ENCODE measurements at regions not wholly inside any gene's neighbourhood (a gene's known extent, or its start where the extent isn't known, plus 50 kb on each side); places are given as distances from the start of the nearest gene placed in this dataset.
"Not testable (repeated sequence)": the region's sequence is repeated elsewhere in the genome, so short reads cannot be mapped to it uniquely, and the experiment has no call there.

- no peak for DNase-seq (ENCODE audit: low read depth)
These were observed 148.5 kb downstream of the TENT5C start for GRCh38 chr1:117754061-117754969.

DNA sequence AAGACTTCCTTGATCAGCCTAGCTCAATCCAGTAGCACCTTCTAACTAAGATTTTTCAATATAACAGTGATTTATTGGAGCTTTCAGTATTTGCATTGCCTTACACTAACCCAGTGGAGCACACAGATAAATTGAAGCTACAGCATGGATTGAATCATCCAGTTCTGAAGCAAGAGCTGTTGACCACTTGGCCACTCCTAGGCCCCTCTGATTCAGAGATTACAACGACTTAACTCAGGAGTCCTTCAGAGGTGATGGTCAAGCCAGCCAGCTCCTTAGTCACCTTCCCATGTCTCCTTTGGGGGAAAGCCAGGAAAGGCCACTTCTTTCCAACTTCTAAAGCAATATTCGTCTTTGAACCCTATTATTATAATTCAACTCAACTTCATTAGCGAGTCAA lies 151.8 kb downstream of the TENT5C start:
- DNase-seq (ENCODE audit: low read depth), result no peak

DNA sequence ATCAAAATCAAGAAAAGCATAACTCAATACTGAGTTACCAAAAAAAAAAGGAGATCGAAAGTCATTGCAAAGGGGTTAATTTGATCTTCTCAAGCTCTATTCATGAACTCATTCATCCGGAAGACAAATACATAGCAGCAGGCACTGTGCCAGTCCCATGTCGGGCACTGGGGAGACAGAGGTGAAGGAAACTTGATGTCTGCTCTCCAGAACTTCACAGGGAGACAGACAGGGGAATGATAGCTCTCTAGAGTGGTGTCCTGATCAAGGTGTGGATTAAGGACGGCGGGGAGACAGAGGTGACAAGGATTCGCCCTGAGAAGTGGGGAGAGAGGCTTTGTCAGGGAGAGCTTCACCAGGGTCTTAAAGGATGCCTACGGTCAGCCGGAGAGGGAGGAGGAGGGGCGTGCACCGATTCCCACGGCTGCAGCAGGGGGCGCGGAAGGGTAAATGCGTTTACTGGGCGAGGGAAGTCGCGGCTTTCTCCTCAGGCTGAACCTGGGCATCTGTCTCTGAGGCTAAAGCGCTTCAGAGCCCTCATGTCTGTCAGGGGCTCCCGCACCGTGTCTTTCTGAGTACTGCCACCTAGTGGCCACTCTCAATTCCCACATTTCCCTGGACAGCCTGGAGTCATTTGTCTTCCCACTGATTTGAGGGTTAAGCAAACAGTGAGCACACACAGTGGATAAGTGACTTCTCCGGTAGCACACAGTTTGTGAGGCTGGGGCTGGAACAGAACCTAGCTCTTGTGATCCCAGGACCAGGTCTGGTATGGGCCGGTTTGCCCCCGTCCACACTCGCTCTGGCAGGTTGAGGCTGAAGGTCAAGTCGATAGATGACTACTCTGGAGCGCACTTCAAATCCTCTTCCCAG lies 152.8 kb downstream of the TENT5C start:
- DNase-seq (ENCODE audit: low read depth), result peak; percentile 45

DNA sequence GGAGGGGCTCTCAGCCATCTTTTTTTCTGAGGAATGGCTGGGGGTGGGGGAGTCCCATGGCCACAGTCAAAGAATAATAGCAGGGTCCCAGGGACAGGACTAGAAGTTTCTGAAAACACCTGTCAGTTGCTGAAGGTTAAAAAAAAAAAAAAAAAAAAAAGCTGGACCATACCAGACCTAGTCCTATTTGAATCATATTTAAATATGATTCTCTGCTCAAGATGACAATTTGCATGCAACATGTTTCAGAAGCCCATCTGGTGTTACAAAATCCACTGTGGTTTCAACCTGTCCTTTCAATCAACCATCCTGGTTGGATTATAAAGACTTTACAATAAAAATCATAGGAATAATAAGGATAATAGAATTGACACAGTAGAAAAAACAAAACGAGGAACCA lies 153.7 kb downstream of the TENT5C start:
- DNase-seq (ENCODE audit: low read depth), result no peak

- DNase-seq (ENCODE audit: low read depth), result no peak
These were observed 154.2 kb downstream of the TENT5C start for GRCh38 chr1:117760069-117760468.

GRCh38 chr1:117760485-117760884 lies 154.6 kb downstream of the TENT5C start:
- no peak for DNase-seq (ENCODE audit: low read depth)

DNA sequence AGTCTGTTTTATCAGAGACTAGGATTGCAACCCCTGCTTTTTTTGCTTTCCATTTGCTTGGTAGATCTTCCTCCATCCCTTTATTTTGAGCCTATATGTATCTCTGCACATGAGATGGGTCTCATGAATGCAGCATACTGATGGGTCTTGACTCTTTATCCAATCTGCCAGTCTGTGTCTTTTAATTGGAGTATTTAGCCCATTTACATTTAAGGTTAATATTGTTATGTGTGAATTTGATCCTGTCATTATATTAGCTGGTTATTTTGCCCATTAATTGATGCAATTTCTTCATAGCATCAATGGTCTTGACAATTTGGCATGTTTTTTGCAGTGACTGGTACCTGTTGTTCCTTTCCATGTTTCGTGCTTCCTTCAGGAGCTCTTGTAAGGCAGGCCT lies 161.7 kb downstream of the GDAP2 start:
- DNase-seq (ENCODE audit: low read depth), result not testable (repeated sequence)

DNA sequence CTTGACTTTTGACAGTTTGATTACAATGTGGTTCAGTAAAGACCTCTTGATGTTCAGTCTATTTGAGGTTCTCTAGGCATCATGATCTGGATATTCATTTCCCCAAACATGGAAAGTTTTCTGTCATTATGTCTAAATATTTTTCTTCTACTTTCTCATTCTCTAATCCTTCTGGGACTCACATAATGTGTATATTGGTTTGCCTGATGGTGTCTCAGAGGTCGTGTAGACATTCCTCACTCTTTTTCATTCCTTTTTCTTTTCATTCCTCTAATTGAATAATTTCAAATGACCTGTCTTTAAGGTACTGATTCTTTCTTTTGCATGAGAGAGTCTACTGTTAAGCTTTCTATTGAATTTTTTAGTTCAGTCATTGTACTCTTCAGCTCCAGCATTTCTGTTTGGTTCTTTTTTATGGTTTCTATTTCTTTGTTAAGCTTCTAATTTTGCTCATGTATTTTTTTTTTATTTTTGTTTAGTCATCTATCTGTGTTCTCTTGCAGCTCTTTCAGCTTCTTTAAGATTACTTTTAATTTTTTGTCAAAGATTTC lies 158.4 kb downstream of the GDAP2 start:
- no peak for DNase-seq (ENCODE audit: low read depth)

DNA sequence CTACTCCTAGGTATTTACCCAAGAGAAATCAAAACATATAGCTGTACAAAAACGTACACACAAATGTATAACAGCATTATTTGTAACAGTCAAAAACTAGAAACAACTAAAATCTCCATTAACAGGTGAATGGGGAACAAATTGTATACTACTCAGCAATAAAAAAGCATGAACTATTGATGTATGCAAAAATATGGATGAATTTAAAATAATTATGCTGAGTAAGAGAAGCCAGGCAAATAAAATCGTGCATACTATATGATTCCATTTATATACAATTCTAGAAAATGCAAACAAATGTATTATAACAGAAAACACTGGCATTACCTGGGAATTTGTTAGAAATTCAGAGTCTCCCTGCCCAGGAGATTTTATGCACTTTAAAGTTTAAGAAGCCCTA lies 150.1 kb downstream of the GDAP2 start:
- no peak for DNase-seq (ENCODE audit: low read depth)

DNA sequence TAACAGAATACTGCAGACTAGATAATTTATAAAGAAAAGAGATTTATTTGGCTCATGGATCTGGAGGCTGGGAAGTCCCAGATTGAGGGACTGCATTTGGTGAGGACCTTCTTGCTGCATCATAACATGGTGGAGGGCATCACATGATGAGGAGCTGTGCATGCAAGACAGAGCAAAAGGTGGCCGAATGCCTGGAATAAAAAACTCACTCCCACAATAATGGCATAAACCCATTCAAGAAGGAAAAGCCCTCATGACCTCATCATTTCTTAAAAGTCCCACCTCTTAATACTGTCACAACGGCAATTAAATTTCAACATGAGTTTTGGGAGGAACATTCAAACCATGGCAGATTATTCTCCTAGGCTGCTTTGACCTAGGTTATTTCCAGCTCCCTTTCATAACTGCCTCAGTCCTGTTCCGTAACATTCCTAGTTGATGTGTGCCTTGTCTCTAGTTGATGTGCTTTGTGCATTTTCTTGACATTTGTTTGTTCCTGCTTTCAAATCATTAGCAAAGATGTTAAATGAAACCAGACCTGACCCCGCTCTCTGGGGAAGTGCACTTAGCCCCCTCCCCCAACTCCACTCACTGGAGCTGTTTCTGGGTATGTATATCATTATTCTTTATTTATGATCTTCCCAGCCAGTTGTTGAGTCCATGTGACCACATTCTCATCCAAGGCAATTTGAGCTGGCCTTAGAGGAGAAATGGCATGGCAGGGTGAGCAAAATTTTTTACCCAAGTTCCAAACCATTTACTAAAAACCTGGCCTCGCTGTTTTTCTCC lies 148.5 kb downstream of the GDAP2 start:
- DNase-seq (ENCODE audit: low read depth), result no peak

GRCh38 chr1:117782056-117782455 lies 147.4 kb downstream of the GDAP2 start:
- DNase-seq (ENCODE audit: low read depth), result no peak

- no peak for DNase-seq (ENCODE audit: low read depth)
These were observed 145.6 kb downstream of the GDAP2 start for GRCh38 chr1:117783606-117784396.

- DNase-seq (ENCODE audit: low read depth), result no peak
These were observed 141.4 kb downstream of the GDAP2 start for GRCh38 chr1:117788014-117788413.

DNA sequence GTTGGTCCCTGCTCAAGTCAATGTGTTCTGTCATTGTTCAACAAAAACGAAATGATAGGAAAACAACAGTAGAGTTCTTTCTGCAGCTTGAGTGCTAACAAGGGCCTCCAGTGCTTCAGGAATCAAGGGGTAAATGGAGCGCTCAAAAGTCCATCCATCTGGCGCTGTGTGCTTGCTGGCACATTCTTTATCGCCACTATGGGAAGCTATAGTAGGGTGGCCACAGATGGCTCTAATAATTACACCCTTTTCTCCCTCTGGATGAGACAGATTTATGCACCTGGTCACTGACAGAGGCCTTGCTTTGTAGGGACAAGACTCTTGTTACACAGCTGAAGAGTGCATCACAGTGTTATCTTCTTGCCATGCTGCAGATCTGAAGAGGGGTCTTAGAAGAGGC lies 136.0 kb downstream of the GDAP2 start:
- DNase-seq (ENCODE audit: low read depth), result no peak

DNA sequence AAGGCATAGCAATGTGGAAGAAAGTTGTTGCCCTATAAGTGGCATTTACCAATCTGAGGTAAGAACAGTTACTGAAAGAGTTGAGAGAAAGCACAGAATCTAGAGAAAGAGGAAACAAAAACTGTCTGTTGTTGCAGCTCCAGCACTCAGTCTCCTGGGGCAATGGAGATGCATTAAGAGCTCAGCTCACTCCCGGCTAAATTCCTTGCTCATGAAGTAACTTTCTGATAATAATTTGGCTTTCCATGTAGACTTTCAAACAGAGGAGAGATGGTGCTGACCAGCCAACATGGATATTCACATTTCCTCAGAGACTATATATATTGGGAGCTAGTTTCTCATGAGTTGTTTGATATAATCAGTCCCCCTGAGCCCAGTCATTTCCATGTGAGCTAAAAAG lies 135.3 kb downstream of the GDAP2 start:
- no peak for DNase-seq (ENCODE audit: low read depth)

DNA sequence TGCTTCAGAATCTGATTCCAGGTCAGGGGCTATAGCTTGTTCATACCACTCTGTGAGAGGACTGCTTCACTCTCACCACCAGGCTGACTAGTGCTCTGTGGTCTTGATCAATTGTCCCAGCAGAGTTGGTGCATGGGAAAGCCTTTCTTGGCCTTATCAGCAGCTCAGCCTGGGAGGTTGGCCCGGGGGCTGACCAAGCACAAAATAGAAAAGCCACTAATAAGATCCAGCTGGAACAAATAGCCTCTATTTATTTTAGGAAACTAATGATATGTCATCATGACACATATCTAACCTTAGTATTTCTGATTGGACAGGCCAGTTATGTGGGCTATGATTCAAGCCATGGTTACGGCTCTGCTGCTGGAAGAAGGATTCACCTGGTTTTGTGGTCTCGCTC lies 134.2 kb downstream of the GDAP2 start:
- no peak for DNase-seq (ENCODE audit: low read depth)

- no peak for DNase-seq (ENCODE audit: low read depth)
These were observed 133.6 kb downstream of the GDAP2 start for GRCh38 chr1:117795792-117796191.

DNA sequence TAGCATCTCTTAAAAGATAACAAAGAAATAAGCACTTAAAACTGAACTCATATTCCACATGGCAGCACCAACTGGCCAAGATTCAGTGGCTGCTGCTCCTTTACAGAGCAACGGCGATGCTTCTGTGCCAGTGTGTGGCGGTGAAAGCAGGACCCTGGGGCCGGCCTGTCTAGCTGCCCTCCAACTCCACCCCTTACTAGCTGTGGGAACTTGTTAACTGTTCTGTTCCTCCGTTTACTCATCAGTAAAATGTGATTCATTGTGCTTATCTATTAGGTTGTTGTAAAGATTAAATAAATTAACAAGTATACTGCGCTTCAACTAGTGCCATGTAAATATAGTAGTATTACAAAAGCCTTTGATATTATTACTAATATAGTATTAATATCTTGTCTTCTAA lies 133.2 kb downstream of the GDAP2 start:
- no peak for DNase-seq (ENCODE audit: low read depth)

- DNase-seq (ENCODE audit: low read depth), result no peak
These were observed 130.9 kb downstream of the GDAP2 start for GRCh38 chr1:117798550-117798949.

DNA sequence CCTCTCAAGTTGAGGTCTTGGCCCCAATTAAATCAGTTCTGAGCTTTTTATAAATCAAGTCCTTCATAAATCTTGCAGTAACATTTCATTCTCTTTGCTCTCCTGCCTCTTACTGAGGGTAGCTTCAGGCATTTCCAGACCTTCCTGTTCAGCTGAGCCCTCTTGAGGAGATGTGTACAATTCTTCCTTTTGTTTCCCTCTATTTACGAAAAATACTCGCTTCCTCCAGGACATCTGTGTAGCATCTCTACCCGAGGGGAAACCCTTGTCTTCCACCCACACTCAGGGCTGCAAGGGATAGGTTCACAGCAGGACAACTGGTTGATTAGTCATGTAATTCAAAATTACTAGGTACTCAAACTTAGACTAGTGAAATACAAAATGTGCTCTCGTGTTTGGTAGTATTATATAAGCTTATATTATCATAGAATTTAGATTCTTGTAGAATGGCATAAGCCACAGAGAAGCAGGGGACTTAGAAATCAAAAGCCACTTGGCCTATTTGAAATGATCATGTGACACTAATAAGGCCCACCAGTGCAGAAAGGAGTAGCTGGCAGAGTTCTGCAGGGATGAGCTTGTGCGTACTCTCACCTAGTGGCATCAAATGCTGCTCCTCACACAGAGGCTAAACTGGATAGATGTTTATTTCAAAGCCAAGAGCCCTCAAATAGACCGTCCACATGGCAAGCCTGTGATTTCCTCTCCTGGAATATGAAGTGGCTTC lies 126.7 kb downstream of the GDAP2 start:
- no peak for DNase-seq (ENCODE audit: low read depth)

All from stimulated activated CD8-positive, alpha-beta memory T cell treated with anti-CD3 and anti-CD28 coated beads, Interleukin-7, amount 100 ng/mL, for 24 hours (primary cell).